Erythroblast (primary cell): ENCODE measurements at regions not wholly inside any gene's neighbourhood (a gene's known extent, or its start where the extent isn't known, plus 50 kb on each side); places are given as distances from the start of the nearest gene placed in this dataset.

Source experiments
- GATA1 ChIP-seq: IDR thresholded peaks from 2 replicates; pipeline ENCODE4 v1.6.1; 2011; ENCODE audit warnings: low read depth, mild to moderate bottlenecking, control low read depth, low read length, moderate library complexity
- POLR2A ChIP-seq: IDR thresholded peaks from 2 replicates; pipeline ENCODE4 v1.6.1; 2011; ENCODE audit warnings: mild to moderate bottlenecking, low read length

- TF ChIP-seq POLR2A (no peak), GATA1 (no peak)
Observed at GRCh38 chr3:24657870-24658510, 163.3 kb upstream of the THRB start.
